ENCODE measurements at regions not wholly inside any gene's neighbourhood (a gene's known extent, or its start where the extent isn't known, plus 50 kb on each side); places are given as distances from the start of the nearest gene placed in this dataset.

GRCh38 chr10:44760513-44760912 lies 150.6 kb upstream of the TMEM72 start:
- TF ChIP-seq CTCF (IDR thresholded peaks at IDR 0.05): no peak

GRCh38 chr10:44761076-44761475 lies 150.1 kb upstream of the TMEM72 start:
- TF ChIP-seq CTCF (IDR thresholded peaks at IDR 0.05): no peak

- no peak for TF ChIP-seq CTCF (IDR thresholded peaks at IDR 0.05)
These were observed 147.8 kb upstream of the TMEM72 start for GRCh38 chr10:44763331-44763730.

- TF ChIP-seq CTCF (IDR thresholded peaks at IDR 0.05): no peak
These were observed 145.8 kb upstream of the TMEM72 start for GRCh38 chr10:44765299-44765698.

- no peak for TF ChIP-seq CTCF (IDR thresholded peaks at IDR 0.05)
These were observed 144.5 kb upstream of the TMEM72 start for GRCh38 chr10:44766631-44767030.

- no peak for TF ChIP-seq CTCF (IDR thresholded peaks at IDR 0.05)
These were observed 141.7 kb upstream of the TMEM72 start for GRCh38 chr10:44769450-44769849.

- TF ChIP-seq CTCF (IDR thresholded peaks at IDR 0.05): no peak
These were observed 139.7 kb upstream of the TMEM72 start for GRCh38 chr10:44771233-44771995.

GRCh38 chr10:44773565-44773964 lies 137.6 kb upstream of the TMEM72 start:
- TF ChIP-seq CTCF (IDR thresholded peaks at IDR 0.05): no peak

Data from LNCAP (cell line).